Caco-2 (cell line): ENCODE measurements at regions not wholly inside any gene's neighbourhood (a gene's known extent, or its start where the extent isn't known, plus 50 kb on each side); places are given as distances from the start of the nearest gene placed in this dataset.

Experiments used
- BruUV-seq: library from RNA; stranded (reverse); fragments of 400-500 nt; replicated peaks from 2 replicates; lab custom pipeline; 2021; lab: Mats Ljungman, UMichigan
- CTCF ChIA-PET: fragments of 300-600 bp; sonication (Branson Sonifier 250); formaldehyde crosslinking; loops from one replicate; lab custom pipeline; 2022; ENCODE audit warnings: antibody characterized with exemption; lab: Charles Lee
- POLR2A ChIA-PET: fragments of 300-600 bp; sonication (Branson Sonifier 250); formaldehyde crosslinking; loops from one replicate; lab custom pipeline; 2022; ENCODE audit warnings: antibody characterized with exemption; lab: Charles Lee
- DNase-seq, 2 experiments: peaks; one replicate each; pipeline versions ENCODE4 v3.0.0 to v3.0.0-alpha.2; 2020 to 2022
- H3K27me3 ChIP-seq: replicated peaks from 2 replicates; pipeline ENCODE4 v1.6.0; 2011; ENCODE audit warnings: low read length; ENCODE audit not compliant: control insufficient read depth, insufficient read depth
- H3K36me3 ChIP-seq: 2 replicates; pipeline ENCODE4 v1.5.1; 2011; ENCODE audit warnings: low read length; ENCODE audit not compliant: control insufficient read depth, insufficient read depth
- H3K4me1 ChIP-seq: fragments of 250-450 bp; sonication (Bioruptor Pico); 2 replicates; pipeline ENCODE4 v1.5.1; 2020; ENCODE audit warnings: mild to moderate bottlenecking
- H3K4me3 ChIP-seq: 2 replicates; pipeline ENCODE4 v1.5.1; 2011; ENCODE audit warnings: low read depth, mild to moderate bottlenecking, control low read depth, low read length
- H3K9me3 ChIP-seq: fragments of 250-450 bp; sonication (Bioruptor Pico); 2 replicates; pipeline ENCODE4 v1.5.1; 2020; ENCODE audit warnings: mild to moderate bottlenecking, moderate library complexity
- H3K27ac Mint-ChIP-seq: one replicate; pipeline ENCODE4 v1.8.0; 2022; ENCODE audit warnings: mixed read lengths; ENCODE audit not compliant: unreplicated experiment
- H3K27me3 Mint-ChIP-seq: one replicate; pipeline ENCODE4 v1.8.0; 2022; ENCODE audit warnings: mixed read lengths; ENCODE audit not compliant: insufficient read depth, unreplicated experiment
- H3K36me3 Mint-ChIP-seq: one replicate; pipeline ENCODE4 v1.8.0; 2022; ENCODE audit warnings: mild to moderate bottlenecking, mixed read lengths; ENCODE audit not compliant: insufficient read depth, unreplicated experiment
- H3K4me1 Mint-ChIP-seq: one replicate; pipeline ENCODE4 v1.8.0; 2022; ENCODE audit warnings: low read depth, mixed read lengths; ENCODE audit not compliant: unreplicated experiment
- H3K4me3 Mint-ChIP-seq: one replicate; pipeline ENCODE4 v1.8.0; 2022; ENCODE audit warnings: mild to moderate bottlenecking, moderate library complexity, mixed read lengths; ENCODE audit not compliant: unreplicated experiment
- H3K9me3 Mint-ChIP-seq: one replicate; pipeline ENCODE4 v1.8.0; 2022; ENCODE audit warnings: mixed read lengths; ENCODE audit not compliant: unreplicated experiment
- intact Hi-C: fragments of 100-400 bp; cut with micrococcal nuclease; formaldehyde crosslinking; loops from one replicate; pipeline ENCODE4 v1.10.0; 2022; ENCODE audit not compliant: unreplicated experiment
- TF ChIP-seq, protein P1 (sequence below), 2 experiments: fragments of 200-600 bp in 1 of 2; IDR thresholded peaks; 1 replicate in 1 of 2; 2 replicates in 1 of 2; pipeline versions ENCODE4 v1.5.1 to v1.8.0; 2011 to 2022; ENCODE audit warnings: antibody characterized with exemption in 1 of 2, control low read depth in 1 of 2, inconsistent platforms in 1 of 2, low read depth in 1 of 2, low read length in 1 of 2, mild to moderate bottlenecking in 1 of 2, moderate library complexity in 1 of 2; ENCODE audit not compliant: insufficient read depth in 1 of 2, severe bottlenecking in 1 of 2, unreplicated experiment in 1 of 2

DNA sequence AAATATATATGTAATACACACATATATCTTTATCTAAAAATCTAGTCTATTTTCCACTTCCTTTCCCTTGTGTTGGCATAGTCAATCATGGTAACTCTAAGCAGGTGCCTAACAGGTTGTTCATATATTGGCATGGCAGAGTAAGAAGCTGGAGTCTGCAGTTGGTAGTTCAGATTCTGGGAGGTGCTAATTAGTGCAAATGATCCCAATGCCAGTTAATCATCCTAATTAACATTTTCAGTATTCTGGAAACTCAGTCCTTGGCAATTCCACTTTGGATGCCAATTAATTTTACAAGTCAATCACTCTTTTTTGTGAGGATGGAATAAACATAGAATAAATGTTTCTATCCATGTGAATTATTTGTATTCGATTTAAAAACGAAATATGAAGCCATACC, 863.7 kb upstream of the SOX9 start:
- Histone ChIP-seq H3K27me3 (no peaks in the 10 kb centered on the region), H3K36me3 (no peaks in the 10 kb centered on the region), H3K4me1 (no peaks in the 10 kb centered on the region), H3K4me3 (no peak overlapping the region), H3K9me3 (no peaks in the 10 kb centered on the region)
- ChIA-PET POLR2A (no interaction called here), CTCF (no interaction called here)
- TF ChIP-seq, protein P1, sequence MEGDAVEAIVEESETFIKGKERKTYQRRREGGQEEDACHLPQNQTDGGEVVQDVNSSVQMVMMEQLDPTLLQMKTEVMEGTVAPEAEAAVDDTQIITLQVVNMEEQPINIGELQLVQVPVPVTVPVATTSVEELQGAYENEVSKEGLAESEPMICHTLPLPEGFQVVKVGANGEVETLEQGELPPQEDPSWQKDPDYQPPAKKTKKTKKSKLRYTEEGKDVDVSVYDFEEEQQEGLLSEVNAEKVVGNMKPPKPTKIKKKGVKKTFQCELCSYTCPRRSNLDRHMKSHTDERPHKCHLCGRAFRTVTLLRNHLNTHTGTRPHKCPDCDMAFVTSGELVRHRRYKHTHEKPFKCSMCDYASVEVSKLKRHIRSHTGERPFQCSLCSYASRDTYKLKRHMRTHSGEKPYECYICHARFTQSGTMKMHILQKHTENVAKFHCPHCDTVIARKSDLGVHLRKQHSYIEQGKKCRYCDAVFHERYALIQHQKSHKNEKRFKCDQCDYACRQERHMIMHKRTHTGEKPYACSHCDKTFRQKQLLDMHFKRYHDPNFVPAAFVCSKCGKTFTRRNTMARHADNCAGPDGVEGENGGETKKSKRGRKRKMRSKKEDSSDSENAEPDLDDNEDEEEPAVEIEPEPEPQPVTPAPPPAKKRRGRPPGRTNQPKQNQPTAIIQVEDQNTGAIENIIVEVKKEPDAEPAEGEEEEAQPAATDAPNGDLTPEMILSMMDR (IDR thresholded peaks at IDR 0.05; ENCODE audit: insufficient read depth in 1 of 2, low read depth in 1 of 2, low read length in 1 of 2, severe bottlenecking in 1 of 2, unreplicated experiment in 1 of 2): no peak
- Mint-ChIP-seq H3K9me3 (no peaks in the 10 kb centered on the region), H3K27ac (no peak overlapping the region), H3K4me1 (no peaks in the 10 kb centered on the region), H3K27me3 (peaks cover 4% of the 10 kb centered on the region), H3K36me3 (no peaks in the 10 kb centered on the region), H3K4me3 (no peak overlapping the region)
- intact Hi-C loops: no loop called here
- DNase-seq: no peak
- BruUV-seq: no TSS peak

GRCh38 chr17:71260366-71260940, 860.4 kb upstream of the SOX9 start:
- no peaks in the 10 kb centered on the region for H3K4me1 ChIP-seq
- CTCF ChIA-PET: no interaction called here
- peaks cover 1% of the 10 kb centered on the region; the same call in 1 of the 2 replicates for H3K9me3 ChIP-seq
- Mint-ChIP-seq H3K9me3 (peaks cover 14% of the 10 kb centered on the region), H3K4me1 (no peaks in the 10 kb centered on the region), H3K4me3 (no peak overlapping the region), H3K36me3 (no peaks in the 10 kb centered on the region), H3K27me3 (peaks cover 8% of the 10 kb centered on the region), H3K27ac (no peak overlapping the region)
- BruUV-seq: no TSS peak
- H3K27me3 ChIP-seq: no peaks in the 10 kb centered on the region
- no peak overlapping the region for H3K4me3 ChIP-seq
- H3K36me3 ChIP-seq: no peaks in the 10 kb centered on the region
- intact Hi-C loops: no loop called here
- TF ChIP-seq, protein P1 (IDR thresholded peaks at IDR 0.05; ENCODE audit: insufficient read depth in 1 of 2, low read depth in 1 of 2, low read length in 1 of 2, severe bottlenecking in 1 of 2, unreplicated experiment in 1 of 2): no peak
- POLR2A ChIA-PET: no interaction called here
- no peak for DNase-seq

DNA sequence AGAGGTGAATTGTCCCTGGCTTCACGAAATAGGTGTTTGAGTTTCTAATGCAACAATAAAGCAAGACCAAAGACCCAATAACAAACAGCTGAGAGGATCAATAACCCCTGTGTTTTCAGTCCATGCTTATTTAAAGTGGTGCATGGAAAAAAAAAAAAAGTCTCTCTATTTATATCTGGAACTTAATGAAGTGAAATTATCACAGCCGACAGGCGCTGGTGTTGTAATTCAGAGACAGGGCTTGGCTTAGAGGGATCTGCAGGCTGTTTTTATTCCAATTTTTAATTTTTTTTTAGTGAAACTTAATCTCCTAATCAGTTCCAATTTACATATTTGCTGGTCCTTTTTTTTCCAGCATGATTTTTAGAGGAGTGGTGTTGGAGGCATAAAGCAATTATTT, 858.2 kb upstream of the SOX9 start:
- Mint-ChIP-seq H3K4me1 (no peaks in the 10 kb centered on the region), H3K36me3 (no peaks in the 10 kb centered on the region), H3K27ac (no peak overlapping the region), H3K9me3 (peaks cover 36% of the 10 kb centered on the region), H3K4me3 (no peak overlapping the region), H3K27me3 (peaks cover 8% of the 10 kb centered on the region)
- peaks cover 7% of the 10 kb centered on the region; the same call in 1 of the 2 replicates for H3K9me3 ChIP-seq
- POLR2A ChIA-PET: no interaction called here
- DNase-seq: no peak
- H3K36me3 ChIP-seq: no peaks in the 10 kb centered on the region
- intact Hi-C loops: no loop called here
- CTCF ChIA-PET: no interaction called here
- no peaks in the 10 kb centered on the region for H3K27me3 ChIP-seq
- no peaks in the 10 kb centered on the region for H3K4me1 ChIP-seq
- no peak overlapping the region for H3K4me3 ChIP-seq
- BruUV-seq: no TSS peak
- TF ChIP-seq, protein P1 (IDR thresholded peaks at IDR 0.05; ENCODE audit: insufficient read depth in 1 of 2, low read depth in 1 of 2, low read length in 1 of 2, severe bottlenecking in 1 of 2, unreplicated experiment in 1 of 2): no peak
